DND-41 (cell line): ENCODE measurements at regions not wholly inside any gene's neighbourhood (a gene's known extent, or its start where the extent isn't known, plus 50 kb on each side); places are given as distances from the start of the nearest gene placed in this dataset.

ENCODE experiments used
- CTCF ChIP-seq: IDR thresholded peaks from 2 replicates; pipeline ENCODE4 v1.5.1; 2012; ENCODE audit warnings: borderline replicate concordance, low read length, moderate library complexity, mild to moderate bottlenecking; ENCODE audit not compliant: poor library complexity, severe bottlenecking; ENCODE audit errors: extremely low read depth
- EZH2 ChIP-seq: IDR thresholded peaks from 3 replicates; pipeline ENCODE4 v1.6.1; 2012; ENCODE audit warnings: borderline replicate concordance, low read depth, mild to moderate bottlenecking, moderate library complexity, low read length, inconsistent platforms; ENCODE audit not compliant: severe bottlenecking

GRCh38 chr2:55781542-55781941 is 87.9 kb upstream of the PNPT1 start:
- TF ChIP-seq CTCF = no peak
- TF ChIP-seq EZH2 = no peak
